OCI-LY3 (cell line): ENCODE measurements at regions not wholly inside any gene's neighbourhood (a gene's known extent, or its start where the extent isn't known, plus 50 kb on each side); places are given as distances from the start of the nearest gene placed in this dataset.
A peak's percentile ranks its signal among the peaks of the same experiment; 100 is the strongest.

Experiments
- H2AFZ ChIP-seq: fragments of 200-600, 300-600 bp; shearing (Covaris generic); 2 replicates; pipeline ENCODE4 v1.6.0; 2014; ENCODE audit warnings: antibody characterized with exemption, low read depth, low read length
- H3K27ac ChIP-seq: fragments of 200-600, 300-600 bp; sonication (generic); 2 replicates; pipeline ENCODE4 v1.5.1; 2014; ENCODE audit warnings: mild to moderate bottlenecking, low read length, moderate library complexity, mixed read lengths
- H3K27me3 ChIP-seq: fragments of 200-600, 300-600 bp; sonication (generic); 2 replicates; pipeline ENCODE4 v1.6.1; 2014; ENCODE audit warnings: low read depth, low read length, mixed read lengths
- H3K36me3 ChIP-seq: fragments of 200-600, 300-600 bp; sonication (generic); replicated peaks from 2 replicates; pipeline ENCODE3; 2014; ENCODE audit warnings: low read depth, low read length, mixed read lengths
- H3K4me1 ChIP-seq: fragments of 300-600, 200-600 bp; sonication (generic); 2 replicates; pipeline ENCODE4 v1.6.1; 2014; ENCODE audit warnings: low read length, mixed read lengths
- H3K4me2 ChIP-seq: fragments of 200-600, 300-600 bp; sonication (generic); 2 replicates; pipeline ENCODE4 v1.6.1; 2014; ENCODE audit warnings: low read length, mixed read lengths
- H3K4me3 ChIP-seq: fragments of 300-600, 200-600 bp; sonication (generic); 2 replicates; pipeline ENCODE4 v1.5.1; 2014; ENCODE audit warnings: antibody characterized with exemption, mild to moderate bottlenecking, low read length, moderate library complexity
- H3K79me2 ChIP-seq: fragments of 300-600, 200-600 bp; shearing (Covaris generic); 2 replicates; pipeline ENCODE4 v1.6.1; 2014; ENCODE audit warnings: mild to moderate bottlenecking, low read length, mixed read lengths
- H3K9ac ChIP-seq: fragments of 300-600, 200-600 bp; shearing (Covaris generic); 2 replicates; pipeline ENCODE4 v1.6.0; 2014; ENCODE audit warnings: mild to moderate bottlenecking, low read length, moderate library complexity
- H3K9me3 ChIP-seq: fragments of 200-600, 300-600 bp; shearing (Covaris generic); 2 replicates; pipeline ENCODE4 v1.6.1; 2014; ENCODE audit warnings: low read length, mixed read lengths; ENCODE audit not compliant: insufficient read depth
- H4K20me1 ChIP-seq: fragments of 200-600, 300-600 bp; sonication (generic); 2 replicates; pipeline ENCODE4 v1.6.1; 2016; ENCODE audit warnings: low read length, mixed read lengths; ENCODE audit not compliant: insufficient read depth
- CTCF ChIP-seq: fragments of 200-600, 300-600 bp; sonication (generic); IDR thresholded peaks from 2 replicates; pipeline ENCODE4 v1.5.1; 2014; ENCODE audit warnings: antibody characterized with exemption, low read length, low read depth
- EZH2phosphoT487 ChIP-seq: fragments of 200-600 bp; shearing (Covaris generic); IDR thresholded peaks from 2 replicates; pipeline ENCODE4 v1.6.1; 2018; ENCODE audit warnings: antibody characterized with exemption, mixed run types, low read depth

GRCh38 chr4:3386526-3386925, 55.2 kb upstream of the HGFAC start:
- Histone ChIP-seq H3K27me3 (no peaks in the 10 kb centered on the region), H3K4me3 (peak overlapping the region; percentile 80), H3K79me2 (peaks cover 16% of the 10 kb centered on the region), H3K36me3 (peaks cover 5% of the 10 kb centered on the region), H3K9ac (peak overlapping the region; percentile 91), H3K4me1 (peaks cover 54% of the 10 kb centered on the region), H4K20me1 (no peaks in the 10 kb centered on the region), H3K27ac (peak overlapping the region; percentile 97), H3K9me3 (peaks cover 8% of the 10 kb centered on the region; the same call in 1 of the 2 replicates), H3K4me2 (peak overlapping the region; percentile 97), H2AFZ (no peak overlapping the region)
- TF ChIP-seq EZH2phosphoT487, result no peak
- no peak for TF ChIP-seq CTCF

- peaks cover 60% of the 10 kb centered on the region for H3K4me1 ChIP-seq
- H3K79me2 ChIP-seq, result peaks cover 24% of the 10 kb centered on the region
- H3K4me3 ChIP-seq, result peak overlapping the region; percentile 80
- peak overlapping the region; percentile 97 for H3K4me2 ChIP-seq
- H4K20me1 ChIP-seq, result no peaks in the 10 kb centered on the region
- no peaks in the 10 kb centered on the region for H3K36me3 ChIP-seq
- peak overlapping the region; percentile 91 for H3K9ac ChIP-seq
- no peaks in the 10 kb centered on the region for H3K9me3 ChIP-seq
- peak overlapping the region; percentile 97 for H3K27ac ChIP-seq
- TF ChIP-seq CTCF (no peak), EZH2phosphoT487 (no peak)
- H2AFZ ChIP-seq, result no peak overlapping the region
- H3K27me3 ChIP-seq, result no peaks in the 10 kb centered on the region
Measured at GRCh38 chr4:3387154-3387942, 54.4 kb upstream of the HGFAC start.

GRCh38 chr4:3387943-3388361, 53.8 kb upstream of the HGFAC start:
- Histone ChIP-seq H3K27ac (peak overlapping the region; percentile 97), H3K27me3 (no peaks in the 10 kb centered on the region), H4K20me1 (no peaks in the 10 kb centered on the region), H3K4me2 (peak overlapping the region; percentile 97), H3K4me1 (peaks cover 61% of the 10 kb centered on the region), H3K4me3 (peak overlapping the region; percentile 80), H2AFZ (no peak overlapping the region), H3K9me3 (no peaks in the 10 kb centered on the region), H3K36me3 (no peaks in the 10 kb centered on the region), H3K9ac (peak overlapping the region; percentile 91), H3K79me2 (peaks cover 30% of the 10 kb centered on the region)
- TF ChIP-seq CTCF, result no peak

- Histone ChIP-seq H3K9me3 (no peaks in the 10 kb centered on the region), H3K27me3 (no peaks in the 10 kb centered on the region), H3K36me3 (peaks cover under 1% of the 10 kb centered on the region), H3K4me1 (peaks cover 65% of the 10 kb centered on the region), H4K20me1 (no peaks in the 10 kb centered on the region), H3K27ac (peak overlapping the region; percentile 97), H3K4me3 (peak overlapping the region; percentile 80), H3K4me2 (peak overlapping the region; percentile 97), H3K79me2 (peaks cover 37% of the 10 kb centered on the region), H2AFZ (no peak overlapping the region), H3K9ac (peak overlapping the region; percentile 91)
- no peak for TF ChIP-seq CTCF
- no peak for TF ChIP-seq EZH2phosphoT487
Measured at GRCh38 chr4:3388471-3389232, 53.1 kb upstream of the HGFAC start.
